ENCODE measurements at regions not wholly inside any gene's neighbourhood (a gene's known extent, or its start where the extent isn't known, plus 50 kb on each side); places are given as distances from the start of the nearest gene placed in this dataset.

DNA sequence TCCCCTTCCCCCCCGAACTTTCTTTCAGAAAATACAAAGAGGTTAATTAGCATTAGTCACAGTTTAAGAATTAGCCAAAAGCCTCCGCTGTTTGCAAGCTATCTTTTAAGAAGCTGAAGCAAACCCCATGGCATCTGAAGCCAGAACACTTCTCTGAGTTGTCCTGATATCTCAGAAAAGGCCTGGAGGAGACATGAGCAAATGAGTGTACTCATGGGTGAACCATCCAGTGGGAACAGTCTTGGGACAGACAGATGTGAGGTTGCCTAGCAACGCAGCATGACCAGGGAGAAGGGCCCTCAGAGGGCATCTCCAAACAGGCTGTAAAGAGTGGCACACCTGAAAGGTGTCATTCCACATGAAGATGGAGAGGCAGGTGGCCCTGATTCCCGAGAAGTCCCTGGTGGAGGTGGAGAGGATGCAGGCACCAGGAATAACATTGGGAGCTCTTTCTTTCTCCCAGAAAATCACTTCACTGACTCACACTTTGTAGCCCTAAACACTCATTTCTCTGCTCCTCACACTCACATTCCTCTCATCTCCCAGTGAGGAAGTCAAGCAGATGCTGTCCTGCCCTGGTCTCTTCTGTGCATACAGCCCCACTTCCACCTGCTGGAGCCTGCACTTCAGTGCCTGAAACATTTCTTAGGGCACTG, 87.0 kb upstream of the TSHZ3 start:
- WGBS, 2 donors (ENCODE audit: low coverage in 1 of 2), result 67 to 71% methylated on average over 3 to 4 of the region's 4 CpGs
- in situ Hi-C loops (cut with MboI; ENCODE audit: low pct_ligation_motif_present in 1 of 4, low pct_unique_long_range_greater_than_20kb in 1 of 4, low sequenced_read_pairs in 3 of 4) (no loop called here), intact Hi-C loops (cut with DNase I; ENCODE audit: low total_unique reads) (no loop called here)
- Histone ChIP-seq H3K36me3 (no peaks in the 10 kb centered on the region), H3K4me3 (no peak overlapping the region), H3K27me3 (no peaks in the 10 kb centered on the region), H3K9me3 (no peaks in the 10 kb centered on the region), H3K27ac (no peak overlapping the region), H3K4me1 (no peaks in the 10 kb centered on the region)
- no peak for TF ChIP-seq POLR2AphosphoS5 (IDR thresholded peaks at IDR 0.05)
- no peak for TF ChIP-seq EP300 (IDR thresholded peaks at IDR 0.05; ENCODE audit: low read depth)
- TF ChIP-seq, protein P1, sequence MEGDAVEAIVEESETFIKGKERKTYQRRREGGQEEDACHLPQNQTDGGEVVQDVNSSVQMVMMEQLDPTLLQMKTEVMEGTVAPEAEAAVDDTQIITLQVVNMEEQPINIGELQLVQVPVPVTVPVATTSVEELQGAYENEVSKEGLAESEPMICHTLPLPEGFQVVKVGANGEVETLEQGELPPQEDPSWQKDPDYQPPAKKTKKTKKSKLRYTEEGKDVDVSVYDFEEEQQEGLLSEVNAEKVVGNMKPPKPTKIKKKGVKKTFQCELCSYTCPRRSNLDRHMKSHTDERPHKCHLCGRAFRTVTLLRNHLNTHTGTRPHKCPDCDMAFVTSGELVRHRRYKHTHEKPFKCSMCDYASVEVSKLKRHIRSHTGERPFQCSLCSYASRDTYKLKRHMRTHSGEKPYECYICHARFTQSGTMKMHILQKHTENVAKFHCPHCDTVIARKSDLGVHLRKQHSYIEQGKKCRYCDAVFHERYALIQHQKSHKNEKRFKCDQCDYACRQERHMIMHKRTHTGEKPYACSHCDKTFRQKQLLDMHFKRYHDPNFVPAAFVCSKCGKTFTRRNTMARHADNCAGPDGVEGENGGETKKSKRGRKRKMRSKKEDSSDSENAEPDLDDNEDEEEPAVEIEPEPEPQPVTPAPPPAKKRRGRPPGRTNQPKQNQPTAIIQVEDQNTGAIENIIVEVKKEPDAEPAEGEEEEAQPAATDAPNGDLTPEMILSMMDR (IDR thresholded peaks at IDR 0.05), result no peak
- no peak for TF ChIP-seq POLR2A (IDR thresholded peaks at IDR 0.05)
- no peak for DNase-seq

GRCh38 chr19:31438401-31439269, 89.4 kb upstream of the TSHZ3 start:
- Histone ChIP-seq H3K27me3 (no peaks in the 10 kb centered on the region), H3K36me3 (no peaks in the 10 kb centered on the region), H3K4me3 (no peak overlapping the region), H3K27ac (no peak overlapping the region), H3K4me1 (no peaks in the 10 kb centered on the region), H3K9me3 (no peaks in the 10 kb centered on the region)
- intact Hi-C loops (cut with DNase I; ENCODE audit: low total_unique reads) (no loop called here), in situ Hi-C loops (cut with MboI; ENCODE audit: low pct_ligation_motif_present in 1 of 4, low pct_unique_long_range_greater_than_20kb in 1 of 4, low sequenced_read_pairs in 3 of 4) (no loop called here)
- TF ChIP-seq POLR2A (IDR thresholded peaks at IDR 0.05), result no peak
- no peak for DNase-seq
- 77 to 80% methylated on average over 1 to 12 of the region's 12 CpGs for whole genome bisulfite sequencing, 2 donors (ENCODE audit: low coverage in 1 of 2)

GRCh38 chr19:31439270-31439573, 90.0 kb upstream of the TSHZ3 start:
- 40 to 62% methylated on average over 3 to 4 of the region's 4 CpGs for WGBS, 2 donors (ENCODE audit: low coverage in 1 of 2)
- in situ Hi-C loops (cut with MboI; ENCODE audit: low pct_ligation_motif_present in 1 of 4, low pct_unique_long_range_greater_than_20kb in 1 of 4, low sequenced_read_pairs in 3 of 4), result no loop called here

GRCh38 chr19:31444931-31445330, 95.7 kb upstream of the TSHZ3 start:
- no peak overlapping the region for H3K27ac ChIP-seq
- in situ Hi-C loops (cut with MboI; ENCODE audit: low pct_ligation_motif_present in 1 of 4, low pct_unique_long_range_greater_than_20kb in 1 of 4, low sequenced_read_pairs in 3 of 4) (no loop called here), intact Hi-C loops (cut with DNase I; ENCODE audit: low total_unique reads) (no loop called here)
- peaks cover 0 to 10% of the 10 kb centered on the region in 2 donors for H3K9me3 ChIP-seq
- H3K36me3 ChIP-seq, result no peaks in the 10 kb centered on the region
- DNase-seq, result no peak
- no peaks in the 10 kb centered on the region for H3K27me3 ChIP-seq
- WGBS, 2 donors (ENCODE audit: low coverage in 1 of 2), result 66 to 75% methylated on average over 3 to 4 of the region's 4 CpGs
- no peak overlapping the region for H3K4me3 ChIP-seq
- H3K4me1 ChIP-seq, result no peaks in the 10 kb centered on the region
- no peak for TF ChIP-seq POLR2A (IDR thresholded peaks at IDR 0.05)
- TF ChIP-seq, protein P1 (IDR thresholded peaks at IDR 0.05), result no peak

More at GRCh38 chr19:31439270-31439573, 90.0 kb upstream of the TSHZ3 start:
- Histone ChIP-seq H3K36me3 (no peaks in the 10 kb centered on the region), H3K4me1 (no peaks in the 10 kb centered on the region), H3K27me3 (no peaks in the 10 kb centered on the region), H3K27ac (no peak overlapping the region), H3K4me3 (no peak overlapping the region), H3K9me3 (no peaks in the 10 kb centered on the region)
- intact Hi-C loops (cut with DNase I; ENCODE audit: low total_unique reads), result no loop called here
- DNase-seq, result no peak
- no peak for TF ChIP-seq EP300 (IDR thresholded peaks at IDR 0.05; ENCODE audit: low read depth)
- TF ChIP-seq POLR2A (IDR thresholded peaks at IDR 0.05), result no peak
- TF ChIP-seq, protein P1 (IDR thresholded peaks at IDR 0.05), result no peak
- TF ChIP-seq POLR2AphosphoS5 (IDR thresholded peaks at IDR 0.05), result no peak

Data from transverse colon (tissue), 4 donors.